HCT116 (cell line): ENCODE measurements at regions not wholly inside any gene's neighbourhood (a gene's known extent, or its start where the extent isn't known, plus 50 kb on each side); places are given as distances from the start of the nearest gene placed in this dataset.

Experiments
- ATAC-seq: fragments of 200-7000 bp; cut with Tn5 transposase; 2 replicates; pipeline ENCODE4 v1.9.1; 2020; ENCODE audit warnings: mild to moderate bottlenecking, moderate library complexity
- BruUV-seq: library from RNA; stranded (reverse); fragments of 400-500 nt; replicated peaks from 2 replicates; lab custom pipeline; 2021; lab: Mats Ljungman, UMichigan
- CTCF ChIA-PET: fragments of 300-600 bp; sonication (Branson Sonifier 250); formaldehyde crosslinking; loops from one replicate; lab custom pipeline; 2021; ENCODE audit warnings: antibody characterized with exemption; lab: Charles Lee
- POLR2A ChIA-PET: fragments of 300-600, 350-600 bp; sonication (Branson Sonifier 250); formaldehyde crosslinking; loops from one replicate; lab custom pipeline; 2021; ENCODE audit warnings: antibody characterized with exemption; lab: Charles Lee
- RAD21 ChIA-PET, 2 experiments: fragments of 300-600 bp; sonication (Branson Sonifier 250); formaldehyde crosslinking; loops; one replicate each; lab custom pipeline; 2023; ENCODE audit warnings: low total read pairs in 2 of 2; ENCODE audit not compliant: uncharacterized antibody in 2 of 2, unreplicated experiment in 2 of 2, low non-redundant PET in 1 of 2; lab: Charles Lee
- DNase-seq: peaks from one replicate; pipeline ENCODE4 v3.0.0-alpha.2; 2010; ENCODE audit warnings: low read depth, low spot score
- H2AFZ ChIP-seq: fragments of 200-600 bp; shearing (Covaris generic), sonication (generic); 2 replicates; pipeline ENCODE4 v1.6.1; 2017; ENCODE audit warnings: low read depth, mixed run types, mixed read lengths, antibody characterized with exemption, low read length; ENCODE audit not compliant: poor library complexity, severe bottlenecking
- H3K27ac ChIP-seq: 2 replicates; pipeline ENCODE4 v1.5.1; 2012; ENCODE audit warnings: low read depth, low read length
- H3K27me3 ChIP-seq: fragments of 200-600 bp; sonication (generic); 2 replicates; pipeline ENCODE4 v1.6.1; 2016; ENCODE audit warnings: mixed run types, low read length, mixed read lengths; ENCODE audit not compliant: insufficient read depth
- H3K36me3 ChIP-seq, 2 experiments: fragments of 200-500 bp in 1 of 2; fragments of 200-600 bp in 1 of 2; sonication (Bioruptor generic) in 1 of 2; sonication (generic) in 1 of 2; 2 replicates each; pipeline versions ENCODE4 v1.5.1 to v1.6.1; 2014 to 2016; ENCODE audit warnings: low read length in 2 of 2, inconsistent platforms in 1 of 2, mixed read lengths in 1 of 2, mixed run types in 1 of 2; ENCODE audit not compliant: insufficient read depth in 2 of 2, control insufficient read depth in 1 of 2
- H3K4me1 ChIP-seq, 2 experiments: fragments of 200-600 bp in 1 of 2; sonication (generic) in 1 of 2; 2 replicates each; pipeline versions ENCODE4 v1.5.1 to v1.6.1; 2012 to 2017; ENCODE audit warnings: low read length in 2 of 2, inconsistent platforms in 1 of 2, mild to moderate bottlenecking in 1 of 2, mixed read lengths in 1 of 2, mixed run types in 1 of 2, moderate library complexity in 1 of 2; ENCODE audit not compliant: insufficient read depth in 2 of 2, control insufficient read depth in 1 of 2
- H3K4me2 ChIP-seq: fragments of 200-600 bp; sonication (generic); 2 replicates; pipeline ENCODE4 v1.6.1; 2017; ENCODE audit warnings: mixed run types, low read length, mixed read lengths
- H3K4me3 ChIP-seq, 2 experiments: fragments of 200-600 bp in 1 of 2; sonication (generic) in 1 of 2; replicated peaks in 1 of 2; 2 replicates each; pipeline ENCODE4 v1.5.1; 2011 to 2016; ENCODE audit warnings: low read length in 2 of 2, control low read depth in 1 of 2, low read depth in 1 of 2, mild to moderate bottlenecking in 1 of 2, mixed read lengths in 1 of 2, mixed run types in 1 of 2
- H3K79me2 ChIP-seq: fragments of 200-600 bp; sonication (generic); 2 replicates; pipeline ENCODE4 v1.6.1; 2017; ENCODE audit warnings: mild to moderate bottlenecking, mixed run types, low read length, moderate library complexity, mixed read lengths; ENCODE audit not compliant: insufficient read depth
- H3K9ac ChIP-seq: fragments of 200-600 bp; sonication (generic); 2 replicates; pipeline ENCODE4 v1.6.1; 2016; ENCODE audit warnings: low read length, mixed read lengths
- H3K9me2 ChIP-seq: fragments of 200-600 bp; sonication (generic), shearing (Covaris generic); 2 replicates; pipeline ENCODE4 v1.6.1; 2017; ENCODE audit warnings: mixed run types, mild to moderate bottlenecking, moderate library complexity; ENCODE audit not compliant: insufficient read depth
- H3K9me3 ChIP-seq, 2 experiments: fragments of 200-500 bp in 1 of 2; fragments of 200-600 bp in 1 of 2; sonication (Bioruptor generic) in 1 of 2; sonication (generic) in 1 of 2; 2 replicates each; pipeline ENCODE4 v1.6.1; 2014 to 2017; ENCODE audit warnings: low read length in 2 of 2, mixed read lengths in 2 of 2, inconsistent platforms in 1 of 2, low read depth in 1 of 2, mild to moderate bottlenecking in 1 of 2, mixed run types in 1 of 2, moderate library complexity in 1 of 2; ENCODE audit not compliant: control insufficient read depth in 1 of 2, insufficient read depth in 1 of 2
- H4K20me1 ChIP-seq: fragments of 200-600 bp; sonication (generic), shearing (Covaris generic); 2 replicates; pipeline ENCODE4 v1.6.1; 2017; ENCODE audit warnings: mixed run types, mild to moderate bottlenecking, moderate library complexity; ENCODE audit not compliant: insufficient read depth
- CEBPB ChIP-seq: IDR thresholded peaks from 2 replicates; pipeline ENCODE4 v1.6.1; 2012; ENCODE audit warnings: low read depth
- EGR1 ChIP-seq: IDR thresholded peaks from 2 replicates; pipeline ENCODE4 v1.6.1; 2012; ENCODE audit warnings: low read depth
- ELF1 ChIP-seq: IDR thresholded peaks from 2 replicates; pipeline ENCODE4 v1.6.1; 2012; ENCODE audit warnings: low read depth, borderline replicate concordance
- EZH2 ChIP-seq: fragments of 200-600 bp; sonication (generic); IDR thresholded peaks from 2 replicates; pipeline ENCODE4 v1.6.1; 2017; ENCODE audit warnings: antibody characterized with exemption, mixed run types
- FOSL1 ChIP-seq: IDR thresholded peaks from 2 replicates; pipeline ENCODE4 v1.6.1; 2012; ENCODE audit warnings: low read depth
- JUND ChIP-seq: IDR thresholded peaks from 2 replicates; pipeline ENCODE4 v1.6.1; 2012
- POLR2AphosphoS5 ChIP-seq: IDR thresholded peaks from 2 replicates; pipeline ENCODE4 v1.6.1; 2011; ENCODE audit warnings: mild to moderate bottlenecking, low read depth, low read length, moderate library complexity
- RAD21 ChIP-seq: IDR thresholded peaks from 2 replicates; pipeline ENCODE4 v1.6.1; 2012; ENCODE audit warnings: low read depth, mild to moderate bottlenecking
- SIN3A ChIP-seq: IDR thresholded peaks from 2 replicates; pipeline ENCODE4 v1.6.1; 2012; ENCODE audit warnings: low read depth
- SRF ChIP-seq: IDR thresholded peaks from 2 replicates; pipeline ENCODE4 v1.6.1; 2012; ENCODE audit warnings: low read depth
- TCF7L2 ChIP-seq: IDR thresholded peaks from 2 replicates; pipeline ENCODE4 v1.7.0; 2011; ENCODE audit warnings: borderline replicate concordance, inconsistent platforms; ENCODE audit not compliant: insufficient read depth, insufficient read length; ENCODE audit errors: extremely low read depth
- YY1 ChIP-seq: IDR thresholded peaks from 2 replicates; pipeline ENCODE4 v1.6.1; 2011; ENCODE audit warnings: low read length, low read depth, moderate library complexity, mild to moderate bottlenecking; ENCODE audit not compliant: insufficient replicate concordance; ENCODE audit errors: extremely low read depth
- ZFX ChIP-seq: fragments of 450-650 bp; IDR thresholded peaks from 2 replicates; pipeline ENCODE4 v1.6.1; 2017
- intact Hi-C: fragments of 100-400 bp; cut with micrococcal nuclease; formaldehyde crosslinking; loops from 2 replicates; pipeline ENCODE4 v1.10.0; 2022
- TF ChIP-seq, protein P1 (sequence below): IDR thresholded peaks from 2 replicates; pipeline ENCODE4 v1.6.1; 2012

- no TSS peak for BruUV-seq
Measured at GRCh38 chr3:147740928-147741327, 331.8 kb downstream of the ZIC1 start.

GRCh38 chr3:147744967-147745366, 335.8 kb downstream of the ZIC1 start:
- Histone ChIP-seq H3K4me2 (no peak overlapping the region), H3K9me3 (no peaks in the 10 kb centered on the region), H2AFZ (no peak overlapping the region), H3K9me2 (no peaks in the 10 kb centered on the region), H3K4me3 (no peak overlapping the region), H4K20me1 (no peaks in the 10 kb centered on the region), H3K4me1 (no peaks in the 10 kb centered on the region), H3K27ac (no peak overlapping the region), H3K36me3 (no peaks in the 10 kb centered on the region), H3K27me3 (no peaks in the 10 kb centered on the region), H3K9ac (no peak overlapping the region), H3K79me2 (no peaks in the 10 kb centered on the region)
- POLR2A ChIA-PET, result no interaction called here
- BruUV-seq, result no TSS peak
- intact Hi-C loops, result no loop called here
- ATAC-seq (no peak), DNase-seq (no peak)
- CTCF ChIA-PET, result no interaction called here
- RAD21 ChIA-PET, result no interaction called here
- TF ChIP-seq SIN3A (no peak), ELF1 (no peak), TCF7L2 (no peak), RAD21 (no peak), EGR1 (no peak), ZFX (no peak), POLR2AphosphoS5 (no peak), YY1 (no peak), CEBPB (no peak)
- TF ChIP-seq, protein P1, sequence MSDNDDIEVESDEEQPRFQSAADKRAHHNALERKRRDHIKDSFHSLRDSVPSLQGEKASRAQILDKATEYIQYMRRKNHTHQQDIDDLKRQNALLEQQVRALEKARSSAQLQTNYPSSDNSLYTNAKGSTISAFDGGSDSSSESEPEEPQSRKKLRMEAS, result no peak

More at GRCh38 chr3:147740928-147741327, 331.8 kb downstream of the ZIC1 start:
- no peaks in the 10 kb centered on the region for H3K79me2 ChIP-seq
- intact Hi-C loops, result no loop called here
- H3K9ac ChIP-seq, result no peak overlapping the region
- POLR2A ChIA-PET, result no interaction called here
- no peaks in the 10 kb centered on the region for H3K4me1 ChIP-seq
- ATAC-seq (no peak), DNase-seq (no peak)
- no peak overlapping the region for H3K4me3 ChIP-seq
- H4K20me1 ChIP-seq, result no peaks in the 10 kb centered on the region
- H3K9me3 ChIP-seq, result no peaks in the 10 kb centered on the region
- TF ChIP-seq JUND, result no peak
- no peak for TF ChIP-seq EGR1
- TF ChIP-seq FOSL1, result no peak
- no peak for TF ChIP-seq SRF
- TF ChIP-seq CEBPB, result no peak
- no peak for TF ChIP-seq SIN3A
- no peak for TF ChIP-seq EZH2
- no peak overlapping the region for H3K27ac ChIP-seq
- no peak overlapping the region for H2AFZ ChIP-seq
- no peaks in the 10 kb centered on the region for H3K9me2 ChIP-seq
- H3K36me3 ChIP-seq, result no peaks in the 10 kb centered on the region
- CTCF ChIA-PET, result no interaction called here
- H3K27me3 ChIP-seq, result no peaks in the 10 kb centered on the region
- H3K4me2 ChIP-seq, result no peak overlapping the region
- RAD21 ChIA-PET, result no interaction called here
